ENCODE measurements at regions not wholly inside any gene's neighbourhood (a gene's known extent, or its start where the extent isn't known, plus 50 kb on each side); places are given as distances from the start of the nearest gene placed in this dataset.
"Not testable (repeated sequence)": the region's sequence is repeated elsewhere in the genome, so short reads cannot be mapped to it uniquely, and the experiment has no call there.

DNA sequence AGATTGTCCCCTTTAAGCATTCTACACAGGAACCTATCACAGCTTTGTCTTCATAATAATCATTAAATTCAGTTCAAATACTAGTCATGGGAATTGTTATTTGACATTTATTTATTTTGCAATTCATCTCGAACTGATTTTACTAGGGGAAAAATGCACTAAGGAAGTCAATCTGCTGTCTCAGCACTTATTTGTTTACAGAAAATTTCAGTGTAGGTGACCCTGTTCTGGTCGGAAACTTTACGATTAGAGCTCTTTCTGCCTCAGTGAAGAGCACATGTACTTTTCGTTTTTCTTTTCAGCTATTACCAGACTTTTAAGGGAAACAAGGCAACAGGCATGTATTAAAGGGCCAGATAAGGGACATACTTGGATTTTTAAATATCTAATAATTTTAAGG is 1405.7 kb upstream of the ZEB2 start:
- DNase-seq (ENCODE audit: low spot score) = no peak

DNA sequence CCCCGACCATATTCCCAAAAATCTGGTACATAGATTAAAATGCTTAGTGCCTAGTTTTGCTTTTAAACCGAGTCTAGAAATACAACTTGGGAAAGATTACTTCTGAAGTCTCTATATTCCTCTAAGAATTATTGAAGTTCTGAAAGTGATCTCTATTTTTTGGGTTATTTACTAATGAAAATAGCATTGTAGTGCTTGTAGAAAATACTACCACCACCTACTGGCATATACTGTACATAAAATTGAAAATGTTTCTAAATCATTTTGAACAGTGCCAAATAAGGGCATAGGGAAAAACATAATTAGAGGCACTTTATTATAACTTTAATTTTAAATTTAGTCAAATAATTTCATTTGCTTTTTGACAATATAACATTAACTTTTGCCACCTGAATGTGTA is 1399.6 kb upstream of the ZEB2 start:
- DNase-seq (ENCODE audit: low spot score) = no peak

DNA sequence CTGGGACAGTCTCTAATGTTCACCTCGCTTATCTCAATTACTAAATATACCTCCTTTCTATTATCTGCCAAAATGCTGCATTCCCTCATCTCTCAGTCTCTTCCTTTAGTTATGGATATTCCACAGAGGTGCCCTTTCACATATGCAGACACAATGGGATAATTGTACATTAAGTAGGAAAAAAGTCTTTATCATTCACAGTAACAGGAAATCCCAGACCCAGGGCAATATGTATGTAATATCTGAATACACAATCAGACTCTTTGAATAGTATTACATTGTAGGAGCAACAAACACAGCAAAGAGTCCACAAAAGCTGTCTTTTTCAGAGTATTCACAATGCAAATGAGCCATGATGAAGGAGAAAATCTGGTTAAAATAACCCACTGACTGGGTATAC is 1399.0 kb upstream of the ZEB2 start:
- DNase-seq (ENCODE audit: low spot score) = no peak

DNA sequence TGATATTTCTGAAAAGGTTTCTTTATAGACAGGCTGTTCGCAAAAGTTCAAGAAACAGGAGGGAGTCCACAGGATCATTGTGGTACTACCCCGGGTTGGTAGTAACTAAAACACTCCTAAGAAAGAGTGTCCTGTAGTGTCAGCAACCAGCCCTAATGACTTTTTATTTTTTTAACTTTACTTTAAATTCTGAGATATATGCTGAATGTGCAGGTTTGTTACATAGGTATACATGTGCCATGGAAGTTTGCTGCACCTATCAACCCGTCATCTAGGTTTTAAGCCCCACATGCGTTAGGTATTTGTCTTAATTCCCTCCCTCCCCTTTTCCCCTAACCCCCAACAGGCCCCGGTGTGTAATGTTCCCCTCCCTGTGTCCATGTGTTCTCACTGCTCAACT is 1396.9 kb upstream of the ZEB2 start:
- DNase-seq (ENCODE audit: low spot score) = no peak

DNA sequence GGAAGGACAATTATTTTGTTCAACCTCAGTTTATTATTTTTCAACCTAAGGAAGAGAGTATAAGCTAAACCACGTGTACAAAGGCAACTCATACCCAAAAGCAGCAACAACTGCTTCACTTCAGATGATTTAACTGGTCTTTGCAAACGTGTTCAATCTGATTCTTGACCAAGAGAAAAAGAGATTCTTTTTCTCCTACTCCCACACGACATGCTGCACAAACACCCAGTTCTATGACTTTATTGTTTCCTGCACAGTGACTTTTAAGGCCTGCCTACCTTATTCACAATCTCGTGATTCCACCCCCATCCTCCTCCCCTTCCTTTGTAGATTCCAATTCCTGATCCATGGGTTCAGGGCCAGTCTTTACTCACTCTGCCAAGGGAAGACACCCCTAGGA is 1394.8 kb upstream of the ZEB2 start:
- no peak for DNase-seq (ENCODE audit: low spot score)

DNA sequence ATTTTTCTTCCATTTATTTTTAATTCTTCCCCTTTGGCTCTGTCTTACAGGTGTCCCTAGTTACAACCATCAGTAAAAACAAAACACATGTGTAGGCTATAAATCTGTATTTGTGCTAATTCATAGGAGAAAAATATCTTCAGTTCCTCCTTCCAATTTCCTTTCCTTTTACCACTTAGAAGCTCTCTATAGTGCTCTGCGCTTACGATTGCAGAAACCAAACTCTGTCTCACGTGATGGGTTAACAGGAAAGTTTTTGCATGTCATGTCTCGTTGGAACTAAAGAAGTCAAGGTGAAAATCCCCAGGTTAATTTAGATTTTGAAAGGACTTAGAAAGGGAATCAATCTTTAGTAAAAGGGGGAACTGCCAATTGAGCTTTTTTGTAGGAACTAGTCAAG is 1390.5 kb upstream of the ZEB2 start:
- no peak for DNase-seq (ENCODE audit: low spot score)

DNA sequence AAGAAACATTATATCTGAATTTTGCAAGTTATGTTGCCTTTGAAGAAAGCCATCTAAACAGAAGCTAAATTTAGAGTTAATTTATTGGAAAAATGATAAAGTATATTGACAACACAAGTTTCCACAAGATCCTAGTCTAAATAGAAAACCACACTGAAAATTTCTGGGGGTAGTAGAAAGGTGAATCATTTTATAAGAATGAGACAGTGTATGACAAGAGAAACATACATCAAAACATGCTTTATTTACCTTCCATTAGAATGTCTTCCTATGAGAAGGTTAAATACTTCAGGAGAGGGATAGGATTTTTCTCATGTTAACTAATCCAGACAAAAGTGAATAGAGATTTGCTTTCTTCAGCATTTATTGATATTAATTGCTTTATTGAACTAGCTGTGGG is 1389.8 kb upstream of the ZEB2 start:
- DNase-seq (ENCODE audit: low spot score) = no peak

DNA sequence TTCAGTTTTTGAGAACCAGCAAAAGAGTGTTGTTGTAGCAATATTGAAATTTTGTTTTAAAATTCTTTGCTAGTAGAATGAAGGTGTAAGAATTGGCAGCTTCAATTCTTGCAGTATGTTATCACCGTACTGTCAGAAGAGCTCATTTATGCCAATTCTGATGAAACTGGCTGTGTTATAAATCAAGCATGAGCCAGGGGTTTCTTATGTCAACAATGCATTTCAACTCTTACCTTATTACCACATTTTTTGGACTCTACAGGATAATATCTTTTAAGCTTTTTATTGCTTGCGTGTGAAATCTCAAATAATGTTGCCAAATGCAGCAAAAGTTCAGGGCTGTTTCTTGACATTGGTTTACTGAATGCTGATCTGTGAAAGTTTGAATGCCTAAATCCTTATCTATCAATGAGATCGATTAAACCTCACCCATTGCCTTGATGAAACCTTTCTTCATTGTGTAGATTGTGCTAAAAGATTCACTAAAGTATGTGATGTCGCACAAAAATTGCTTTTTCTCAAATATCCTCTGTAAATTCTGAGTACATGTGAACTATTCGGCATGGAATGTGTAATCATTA is 1389.3 kb upstream of the ZEB2 start:
- no peak for DNase-seq (ENCODE audit: low spot score)

DNA sequence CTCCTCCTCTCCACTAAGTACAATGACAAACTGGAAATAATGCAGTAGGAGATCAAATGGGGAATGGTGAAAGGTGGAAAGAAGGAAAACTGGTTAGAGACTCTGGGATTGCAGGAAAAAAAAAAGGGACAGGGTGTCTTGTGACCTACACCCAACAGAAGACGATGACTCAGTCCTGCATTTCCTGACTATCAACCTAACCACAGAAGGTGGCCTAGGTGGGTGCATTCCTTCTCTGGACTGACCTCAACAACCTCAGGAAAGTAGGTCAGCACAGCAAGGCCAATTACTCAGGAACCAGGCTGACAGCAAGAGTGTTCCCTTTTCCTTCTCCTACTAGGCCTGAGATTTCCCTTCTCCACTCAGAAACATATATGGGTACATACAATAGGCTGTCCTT is 1386.4 kb upstream of the ZEB2 start:
- DNase-seq (ENCODE audit: low spot score) = no peak

DNA sequence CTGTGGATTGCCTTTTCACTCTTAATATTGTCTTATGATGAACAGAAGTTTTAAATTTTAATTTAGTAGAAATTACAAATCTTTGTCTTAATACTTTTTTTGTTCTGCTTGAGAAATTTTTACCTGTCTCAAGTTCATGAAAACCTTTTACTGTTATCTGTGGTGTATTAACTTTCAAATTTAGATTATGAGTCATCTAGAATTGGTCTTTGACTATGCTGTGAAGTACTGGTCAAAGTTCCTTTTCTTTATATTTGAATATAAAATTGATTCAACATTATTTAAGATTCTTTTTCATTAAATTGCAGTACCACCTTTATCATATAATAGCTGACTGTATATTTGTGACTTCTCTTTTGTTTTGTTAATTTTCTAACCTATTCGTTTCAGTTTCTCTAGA is 1385.5 kb upstream of the ZEB2 start:
- DNase-seq (ENCODE audit: low spot score) = no peak

DNA sequence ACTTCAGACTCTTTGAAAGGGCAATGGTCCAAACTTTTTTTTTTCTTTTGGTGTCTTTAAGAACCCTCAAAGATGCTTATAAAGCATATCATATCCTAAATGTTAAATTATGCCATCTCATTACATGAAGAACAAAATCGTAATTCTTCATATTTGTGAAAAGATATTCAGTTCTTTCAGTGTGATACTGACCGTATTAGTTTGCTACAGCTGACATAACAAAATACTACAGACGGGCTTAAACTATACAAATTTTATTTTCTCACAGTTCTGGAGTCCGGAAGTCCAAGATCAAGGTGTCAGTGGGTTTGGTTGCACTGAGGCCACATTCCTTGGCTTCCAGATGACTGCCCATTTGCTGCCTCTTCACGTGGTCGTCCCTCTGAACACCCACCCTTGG is 1377.2 kb upstream of the ZEB2 start:
- DNase-seq (ENCODE audit: low spot score) = no peak

DNA sequence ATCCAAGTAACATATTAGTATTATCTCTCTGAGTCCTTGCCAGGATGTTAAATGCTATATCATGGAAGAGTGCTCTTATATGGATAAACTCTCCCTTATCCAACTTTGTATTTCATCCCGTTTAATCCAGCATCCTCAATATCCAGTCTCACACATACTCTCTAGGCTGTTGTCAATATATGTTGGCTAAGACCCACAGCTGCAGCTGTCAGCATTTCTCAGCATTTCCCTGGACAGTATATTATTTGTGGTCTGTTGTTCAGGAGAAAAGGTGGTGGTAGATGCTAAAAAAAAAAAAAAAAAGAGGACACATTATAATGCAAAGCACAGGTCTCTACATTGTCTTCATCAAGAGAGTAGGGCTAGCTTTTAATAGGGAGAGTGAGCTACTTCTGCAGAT is 1368.0 kb upstream of the ZEB2 start:
- DNase-seq (ENCODE audit: low spot score) = no peak

DNA sequence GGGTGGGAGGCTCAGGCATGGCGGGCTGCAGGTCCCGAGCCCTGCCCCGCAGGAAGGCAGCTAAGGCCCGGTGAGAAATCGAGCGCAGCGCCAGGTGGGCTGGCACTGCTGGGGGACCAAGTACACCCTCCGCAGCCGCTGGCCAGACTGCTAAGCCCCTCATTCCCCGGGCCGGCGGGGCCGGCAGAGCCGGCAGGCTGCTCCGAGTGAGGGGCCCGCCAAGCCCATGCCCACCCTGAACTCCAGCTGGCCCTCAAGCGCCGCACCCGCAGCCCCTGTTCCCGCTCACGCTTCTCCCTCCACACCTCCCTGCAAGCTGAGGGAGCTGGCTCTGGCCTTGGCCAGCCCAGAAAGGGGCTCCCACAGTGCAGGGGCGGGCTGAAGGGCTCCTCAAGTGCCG is 1361.1 kb upstream of the ZEB2 start:
- DNase-seq (ENCODE audit: low spot score) = not testable (repeated sequence)

DNA sequence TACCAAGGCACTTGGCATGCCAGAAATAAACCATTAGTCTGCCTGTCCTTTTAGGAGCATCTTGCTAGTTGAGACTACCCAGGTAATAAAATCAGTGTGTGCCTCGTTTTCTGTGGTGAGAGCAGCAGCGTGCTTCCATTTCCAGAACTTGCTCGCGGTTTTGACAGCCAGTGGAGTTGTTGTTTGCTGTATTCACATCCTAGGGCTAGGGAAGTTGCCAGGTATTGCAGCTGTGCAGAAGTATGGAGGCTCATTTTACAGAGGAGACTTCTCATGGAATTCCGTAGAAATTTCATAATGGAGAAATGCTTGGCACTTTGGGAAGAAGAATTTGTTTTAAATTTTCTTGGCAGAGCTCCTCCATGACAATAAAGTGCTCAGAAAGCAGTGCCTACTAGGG is 1355.1 kb upstream of the ZEB2 start:
- DNase-seq (ENCODE audit: low spot score) = no peak

DNA sequence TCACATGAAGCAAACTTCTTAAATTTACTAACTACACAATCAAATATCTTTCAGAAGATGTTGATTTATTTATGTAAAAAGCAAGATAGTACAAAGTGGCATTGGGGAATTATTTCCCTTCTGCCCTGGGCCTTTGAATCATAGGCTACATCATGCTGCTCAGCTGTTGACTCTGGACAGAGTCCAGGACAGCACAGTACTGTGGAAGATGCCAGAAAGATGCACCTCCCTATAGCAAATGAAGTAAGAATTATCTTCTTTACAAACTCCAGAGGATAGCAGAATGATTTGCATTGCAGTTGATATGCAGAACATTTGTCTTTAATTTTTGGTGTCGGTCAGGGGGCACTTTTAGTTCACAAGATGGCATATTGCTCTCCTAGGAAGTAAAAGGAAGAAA is 1354.5 kb upstream of the ZEB2 start:
- DNase-seq (ENCODE audit: low spot score) = no peak

DNA sequence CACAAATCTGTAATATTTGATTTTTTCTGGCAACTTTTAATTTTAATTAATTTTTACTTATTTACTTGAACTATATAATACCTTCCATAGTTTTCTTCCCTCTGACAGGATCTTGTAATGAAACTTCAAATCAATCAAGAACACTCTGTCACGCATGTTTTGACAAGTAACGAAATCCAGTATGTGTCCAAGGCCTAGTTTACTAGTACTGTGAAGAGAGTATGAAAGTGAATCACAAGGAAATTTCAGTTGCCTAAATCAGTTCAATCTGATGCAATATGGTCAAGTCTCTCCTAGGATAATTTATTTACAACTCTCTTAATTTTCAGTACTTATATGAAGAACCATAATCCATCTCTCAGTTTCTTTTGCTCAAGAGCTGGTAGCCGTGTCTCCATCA is 1344.6 kb upstream of the ZEB2 start:
- DNase-seq (ENCODE audit: low spot score) = no peak

DNA sequence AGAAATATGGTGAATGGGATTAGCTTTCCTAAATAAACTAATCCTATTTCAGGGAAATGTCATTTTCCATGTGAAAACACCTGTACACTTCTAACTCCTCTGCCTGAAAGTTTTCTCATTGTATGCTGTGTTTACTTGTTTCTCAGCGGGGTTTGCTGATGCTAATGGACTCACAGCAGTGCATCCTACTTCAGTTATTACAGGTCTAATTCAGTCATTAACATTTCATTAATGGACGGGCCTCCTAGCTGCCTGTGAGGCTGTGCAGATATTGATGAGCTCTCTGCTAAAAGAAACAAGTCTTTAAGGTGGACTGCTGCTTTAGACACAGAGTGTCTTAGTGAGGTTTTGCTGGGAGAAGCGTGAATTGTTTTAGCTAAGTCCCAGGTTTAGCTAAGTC is 1342.0 kb upstream of the ZEB2 start:
- no peak for DNase-seq (ENCODE audit: low spot score)

DNA sequence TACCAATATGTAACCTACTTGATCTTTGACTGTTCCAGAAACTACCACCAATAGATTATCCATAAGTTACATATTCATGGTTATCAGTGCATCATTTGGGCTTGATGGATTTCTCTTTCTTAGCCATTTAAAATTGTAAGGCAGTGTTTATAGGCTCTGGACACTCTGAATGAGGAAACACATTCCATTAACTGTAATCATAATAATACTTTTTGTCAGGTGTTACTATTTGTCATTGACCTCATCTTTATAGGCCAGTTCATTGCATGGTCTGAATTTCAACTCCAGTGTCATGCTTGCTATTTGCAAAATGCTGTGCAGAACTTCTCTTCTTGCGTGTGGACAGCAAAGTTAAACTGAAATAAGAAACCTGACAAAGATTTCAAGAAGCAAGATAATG is 1340.2 kb upstream of the ZEB2 start:
- DNase-seq (ENCODE audit: low spot score) = no peak

DNA sequence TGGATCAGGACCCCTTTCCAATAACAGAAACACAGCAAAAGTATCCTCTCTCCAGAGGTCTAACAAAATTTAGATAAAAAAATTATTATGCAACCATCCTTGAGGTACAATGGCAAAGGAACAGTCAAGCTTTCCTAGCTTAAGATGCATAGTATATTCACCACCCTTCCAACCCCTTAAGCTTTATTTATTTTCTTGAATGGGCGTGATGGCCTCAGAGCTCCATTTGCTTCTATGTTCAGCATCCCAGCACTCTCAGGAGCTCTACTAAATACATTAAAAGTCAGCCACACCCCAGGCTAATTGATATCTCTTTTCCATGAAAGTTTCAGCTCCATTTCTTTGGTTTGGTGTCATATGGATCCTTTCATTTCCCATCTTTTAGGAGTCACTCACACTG is 1335.2 kb upstream of the ZEB2 start:
- no peak for DNase-seq (ENCODE audit: low spot score)

DNA sequence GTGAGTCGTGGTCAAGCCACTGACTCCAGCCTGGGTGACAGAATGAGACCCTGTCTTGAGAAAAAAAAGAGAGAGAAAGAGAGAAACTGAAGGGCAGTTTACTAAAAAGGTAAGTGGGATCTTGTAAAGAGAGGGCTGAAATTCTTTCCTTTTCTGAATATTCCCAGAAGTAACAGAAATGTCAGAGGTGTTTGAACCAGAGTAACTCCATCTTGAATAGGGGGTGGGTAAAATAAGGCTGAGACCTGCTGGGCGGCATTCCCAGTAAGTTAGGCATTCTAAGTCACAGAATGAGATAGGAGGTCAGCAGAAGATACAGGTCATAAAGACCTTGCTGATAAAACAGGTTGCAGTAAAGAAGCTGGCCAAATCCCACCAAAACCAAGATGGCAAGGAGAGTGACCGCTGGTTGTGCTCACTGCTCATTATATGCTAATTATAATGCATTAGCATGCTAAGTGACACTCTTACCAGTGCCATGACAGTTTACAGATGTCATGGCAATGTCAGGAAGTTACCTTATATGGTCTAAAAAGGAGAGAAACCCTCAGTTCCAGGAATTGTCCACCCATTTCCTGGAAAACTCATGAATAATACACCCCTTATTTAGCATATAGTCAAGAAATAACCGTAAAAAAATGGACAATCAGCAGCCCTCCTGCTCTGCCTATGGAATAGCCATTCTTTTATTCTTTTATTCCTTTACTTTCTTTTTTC is 1334.3 kb upstream of the ZEB2 start:
- no peak for DNase-seq (ENCODE audit: low spot score)

DNA sequence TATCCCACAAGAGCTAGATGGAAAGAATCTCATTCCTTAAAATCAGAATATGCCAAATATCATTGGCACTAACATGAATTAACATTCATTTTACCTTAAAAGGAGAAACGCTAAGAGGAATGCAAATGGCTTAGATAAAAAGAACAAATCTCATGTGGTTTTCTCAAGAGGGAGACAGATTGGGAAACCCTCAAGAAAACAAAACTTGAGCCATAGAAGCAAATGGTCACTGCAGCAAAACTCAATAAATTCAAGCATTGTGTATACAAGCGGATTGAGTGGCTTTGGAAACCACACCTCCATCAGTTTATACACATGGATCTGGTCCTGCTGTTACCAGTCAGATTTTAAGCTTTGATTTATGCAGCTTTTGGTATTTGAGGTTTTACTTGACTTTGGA is 1331.8 kb upstream of the ZEB2 start:
- DNase-seq (ENCODE audit: low spot score) = no peak

DNA sequence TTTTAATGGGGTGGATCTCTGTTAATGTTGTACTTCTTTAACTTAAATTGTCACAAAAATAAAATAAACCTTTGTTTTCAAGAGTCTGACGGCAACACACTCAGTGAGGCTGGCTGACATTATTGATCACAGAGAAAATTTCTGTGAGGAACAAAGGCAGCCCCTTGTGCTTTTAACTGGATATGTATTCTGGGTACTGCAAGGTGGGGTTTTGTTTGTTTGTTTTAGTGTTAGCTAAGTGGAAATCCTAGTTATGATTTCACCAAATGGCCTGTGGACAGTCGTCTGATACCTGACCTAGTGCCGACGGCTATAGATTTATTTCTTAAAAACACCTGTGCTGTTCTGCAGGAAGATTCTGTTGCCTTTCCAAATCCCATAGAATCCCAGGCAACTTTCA is 1329.5 kb upstream of the ZEB2 start:
- DNase-seq (ENCODE audit: low spot score) = no peak

DNA sequence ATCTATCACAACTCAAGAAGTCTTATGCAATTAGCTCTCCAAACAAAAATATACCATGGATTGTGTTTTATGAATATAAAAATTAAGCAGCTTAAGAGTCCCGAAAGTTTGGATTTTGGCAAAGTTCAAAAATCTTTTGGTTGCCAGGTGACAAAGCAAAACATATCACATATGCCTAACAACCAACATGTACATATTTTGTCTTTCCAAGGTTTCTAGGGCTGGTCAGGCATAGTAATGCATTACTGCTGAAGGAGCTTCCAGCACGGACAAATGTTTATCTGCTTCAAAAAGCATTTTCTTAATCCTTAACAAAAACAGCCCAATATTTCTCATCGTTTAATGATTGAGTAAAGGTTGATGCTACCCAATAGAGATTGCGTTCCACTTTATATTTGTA is 1327.1 kb upstream of the ZEB2 start:
- no peak for DNase-seq (ENCODE audit: low spot score)

DNA sequence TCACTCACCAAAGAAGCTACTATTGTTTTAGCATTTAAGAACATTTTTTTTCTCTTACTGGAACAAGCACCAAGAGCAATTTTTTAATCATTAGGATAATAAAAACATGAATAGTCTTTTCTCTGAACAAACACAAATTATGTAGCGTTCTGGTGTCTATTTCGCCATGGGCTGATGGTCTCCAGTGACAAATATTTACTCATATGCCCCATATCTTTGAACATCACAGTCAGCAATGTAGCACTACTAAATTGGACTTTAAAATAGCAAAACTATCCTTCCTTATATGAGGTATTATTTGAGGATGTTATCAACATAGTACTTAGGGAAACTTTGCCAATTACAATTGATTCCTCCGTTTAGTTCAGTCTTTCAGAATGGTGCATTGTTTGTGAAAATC is 1326.0 kb upstream of the ZEB2 start:
- no peak for DNase-seq (ENCODE audit: low spot score)
